ENCODE measurements at regions not wholly inside any gene's neighbourhood (a gene's known extent, or its start where the extent isn't known, plus 50 kb on each side); places are given as distances from the start of the nearest gene placed in this dataset.

DNA sequence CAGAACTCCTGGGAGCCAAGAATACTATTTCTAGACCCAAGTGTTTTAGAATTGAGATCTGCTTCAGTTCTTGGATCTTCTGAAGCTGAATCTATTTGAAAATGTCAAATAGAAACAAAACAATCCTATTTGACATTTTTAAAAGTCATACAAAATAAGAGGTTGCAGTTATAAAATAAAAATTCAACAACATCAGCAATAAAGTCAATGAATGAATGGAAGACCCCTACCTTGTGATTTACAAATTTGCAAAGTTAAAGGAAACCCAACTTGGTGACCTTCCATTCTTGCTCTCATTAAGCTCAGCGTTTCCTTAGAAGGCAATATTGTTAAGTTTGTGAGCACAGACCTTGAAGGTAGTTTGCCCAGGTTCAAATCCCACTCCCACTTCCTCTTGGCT is 531.8 kb upstream of the TENM3 start:
- TF ChIP-seq, protein P1, sequence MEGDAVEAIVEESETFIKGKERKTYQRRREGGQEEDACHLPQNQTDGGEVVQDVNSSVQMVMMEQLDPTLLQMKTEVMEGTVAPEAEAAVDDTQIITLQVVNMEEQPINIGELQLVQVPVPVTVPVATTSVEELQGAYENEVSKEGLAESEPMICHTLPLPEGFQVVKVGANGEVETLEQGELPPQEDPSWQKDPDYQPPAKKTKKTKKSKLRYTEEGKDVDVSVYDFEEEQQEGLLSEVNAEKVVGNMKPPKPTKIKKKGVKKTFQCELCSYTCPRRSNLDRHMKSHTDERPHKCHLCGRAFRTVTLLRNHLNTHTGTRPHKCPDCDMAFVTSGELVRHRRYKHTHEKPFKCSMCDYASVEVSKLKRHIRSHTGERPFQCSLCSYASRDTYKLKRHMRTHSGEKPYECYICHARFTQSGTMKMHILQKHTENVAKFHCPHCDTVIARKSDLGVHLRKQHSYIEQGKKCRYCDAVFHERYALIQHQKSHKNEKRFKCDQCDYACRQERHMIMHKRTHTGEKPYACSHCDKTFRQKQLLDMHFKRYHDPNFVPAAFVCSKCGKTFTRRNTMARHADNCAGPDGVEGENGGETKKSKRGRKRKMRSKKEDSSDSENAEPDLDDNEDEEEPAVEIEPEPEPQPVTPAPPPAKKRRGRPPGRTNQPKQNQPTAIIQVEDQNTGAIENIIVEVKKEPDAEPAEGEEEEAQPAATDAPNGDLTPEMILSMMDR (IDR thresholded peaks at IDR 0.05 in 8 of 11, conservative IDR thresholded peaks at IDR 0.05 in 3 of 11) = no peak
- TF ChIP-seq POLR2A (IDR thresholded peaks at IDR 0.05) (no peak), POLR2AphosphoS5 (IDR thresholded peaks at IDR 0.05) (no peak)
